K562 (cell line): ENCODE measurements at regions not wholly inside any gene's neighbourhood (a gene's known extent, or its start where the extent isn't known, plus 50 kb on each side); places are given as distances from the start of the nearest gene placed in this dataset.
"Not testable (repeated sequence)": the region's sequence is repeated elsewhere in the genome, so short reads cannot be mapped to it uniquely, and the experiment has no call there.

Experiments used
- ATAC-seq: fragments of 200-7000 bp; cut with Tn5 transposase; 3 replicates; pipeline ENCODE4 v1.9.1; 2020; ENCODE audit warnings: moderate library complexity
- BruUV-seq: library from RNA; stranded (reverse); fragments of 400-500 nt; replicated peaks from 2 replicates; lab custom pipeline; 2021; lab: Mats Ljungman, UMichigan
- CTCF ChIA-PET: fragments of 300-600 bp; formaldehyde crosslinking; extraction: SDS; loops from one replicate; lab custom pipeline; 2021; ENCODE audit warnings: low intra/inter-chr PET ratio; lab: Yijun Ruan, JAX
- POLR2A ChIA-PET: fragments of 300-600, 350-650 bp; sonication (Branson Sonifier 250); formaldehyde crosslinking; extraction: SDS; loops from one replicate; lab custom pipeline; 2021; ENCODE audit warnings: antibody characterized with exemption, inconsistent platforms; lab: Yijun Ruan, JAX
- DNase-seq, 4 experiments: peaks; one replicate each; pipeline versions ENCODE4 v3.0.0 to v3.0.0-alpha.2; 2011 to 2018; ENCODE audit warnings: low spot score in 3 of 4, mixed read lengths in 3 of 4; ENCODE audit errors: extremely low read depth in 1 of 4
- FAIRE-seq: peaks from 2 replicates; lab custom pipeline; 2011; peaks lifted over from hg19 to GRCh38; lab: Jason Lieb, UNC
- H2AFZ ChIP-seq: 2 replicates; pipeline ENCODE4 v1.6.0; 2011; ENCODE audit warnings: low read depth, low read length, control low read depth, inconsistent platforms
- H3K27ac ChIP-seq: fragments of 200-600 bp; 3 replicates; pipeline ENCODE4 v1.8.0; 2011; ENCODE audit warnings: low read depth, mild to moderate bottlenecking, control low read depth, inconsistent platforms, low read length, moderate library complexity, mixed read lengths; ENCODE audit errors: extremely low read depth
- H3K27me3 ChIP-seq, 2 experiments: fragments of 300-600 bp in 1 of 2; 2 replicates in 1 of 2; 3 replicates in 1 of 2; pipeline versions ENCODE4 v1.6.0 to v1.8.0; 2011; ENCODE audit warnings: inconsistent platforms in 2 of 2, low read length in 2 of 2, mild to moderate bottlenecking in 1 of 2, mixed read lengths in 1 of 2, moderate library complexity in 1 of 2; ENCODE audit not compliant: control insufficient read depth in 2 of 2, insufficient read depth in 2 of 2
- H3K36me3 ChIP-seq: fragments of 300-600 bp; 3 replicates; pipeline ENCODE4 v1.8.0; 2011; ENCODE audit warnings: mild to moderate bottlenecking, low read length, inconsistent platforms; ENCODE audit not compliant: control insufficient read depth, insufficient read depth
- H3K4me1 ChIP-seq, 2 experiments: fragments of 200-600 bp in 1 of 2; replicated peaks in 1 of 2; 2 replicates in 1 of 2; 3 replicates in 1 of 2; pipeline versions ENCODE4 v1.5.1 to v1.8.0; 2011; ENCODE audit warnings: inconsistent platforms in 2 of 2, low read length in 2 of 2, mild to moderate bottlenecking in 1 of 2, mixed read lengths in 1 of 2, moderate library complexity in 1 of 2; ENCODE audit not compliant: control insufficient read depth in 2 of 2, insufficient read depth in 2 of 2
- H3K4me2 ChIP-seq: 2 replicates; pipeline ENCODE4 v1.6.1; 2011; ENCODE audit warnings: low read length, control low read depth, inconsistent platforms, mixed read lengths; ENCODE audit not compliant: insufficient read depth
- H3K4me3 ChIP-seq: fragments of 200-600 bp; sonication (generic), shearing (Covaris generic); 2 replicates; pipeline ENCODE4 v1.5.1; 2016; ENCODE audit warnings: control low read depth, inconsistent platforms
- H3K79me2 ChIP-seq: fragments of 200-600 bp; 3 replicates; pipeline ENCODE4 v1.8.0; 2011; ENCODE audit warnings: low read length, inconsistent platforms; ENCODE audit not compliant: control insufficient read depth, insufficient read depth
- H3K9ac ChIP-seq, 2 experiments: 2 replicates each; pipeline versions ENCODE4 v1.6.0 to v1.6.1; 2011; ENCODE audit warnings: low read depth in 2 of 2, low read length in 2 of 2, control low read depth in 1 of 2, inconsistent platforms in 1 of 2, mild to moderate bottlenecking in 1 of 2, mixed read lengths in 1 of 2; ENCODE audit not compliant: insufficient read depth in 1 of 2
- H3K9me1 ChIP-seq: one replicate; pipeline ENCODE4 v1.6.0; 2011; ENCODE audit warnings: inconsistent platforms, mild to moderate bottlenecking, low read length, moderate library complexity; ENCODE audit not compliant: control insufficient read depth, insufficient read depth
- H3K9me3 ChIP-seq: replicated peaks from 2 replicates; pipeline ENCODE4 v1.5.1; 2011; ENCODE audit warnings: low read depth, low read length, inconsistent platforms; ENCODE audit not compliant: control insufficient read depth, insufficient read depth
- H4K20me1 ChIP-seq: replicated peaks from 2 replicates; pipeline ENCODE4 v1.6.1; 2011; ENCODE audit warnings: low read length, inconsistent platforms, mixed read lengths; ENCODE audit not compliant: control insufficient read depth, insufficient read depth
- ADNP ChIP-seq: fragments of 200-800 bp; sonication (Bioruptor generic); IDR thresholded peaks from 2 replicates; pipeline ENCODE4 v1.6.1; 2016; ENCODE audit warnings: missing genetic modification characterization, missing compliant biosample characterization
- ATF6 ChIP-seq: sonication (generic); formaldehyde crosslinking; IDR thresholded peaks from 2 replicates; pipeline ENCODE4 v1.4.0; 2020; ENCODE audit warnings: mild to moderate bottlenecking, missing genetic modification reagents
- CEBPG ChIP-seq, 3 experiments: fragments of 200-800 bp in 1 of 3; sonication (Bioruptor generic) in 1 of 3; sonication (generic) in 1 of 3; formaldehyde crosslinking in 1 of 3; IDR thresholded peaks in 2 of 3; conservative IDR thresholded peaks in 1 of 3; 2 replicates each; pipeline versions ENCODE4 v1.6.1 to v1.8.0; 2016 to 2022; ENCODE audit warnings: missing compliant biosample characterization in 2 of 3, missing genetic modification characterization in 2 of 3, mild to moderate bottlenecking in 1 of 3, missing genetic modification reagents in 1 of 3
- CREB5 ChIP-seq: fragments of 250-450 bp; sonication (Bioruptor Pico); IDR thresholded peaks from 2 replicates; pipeline ENCODE4 v1.5.0; 2020; ENCODE audit warnings: mild to moderate bottlenecking
- ETV1 ChIP-seq: fragments of 450-650 bp; conservative IDR thresholded peaks from 2 replicates; pipeline ENCODE4 v1.6.1; 2016; ENCODE audit warnings: missing genetic modification characterization, control low read depth, low read depth, missing compliant biosample characterization
- HMGN3 ChIP-seq: IDR thresholded peaks from 2 replicates; pipeline ENCODE4 v1.6.1; 2011; ENCODE audit warnings: borderline replicate concordance, low read depth, mild to moderate bottlenecking, mixed read lengths, low read length; ENCODE audit not compliant: insufficient read length; ENCODE audit errors: extremely low read depth
- HOMEZ ChIP-seq: fragments of 250-450 bp; sonication (Bioruptor Pico); IDR thresholded peaks from 2 replicates; pipeline ENCODE4 v1.4.0; 2020; ENCODE audit warnings: mild to moderate bottlenecking, moderate library complexity
- WGBS: fragments of 100-300 bp; shearing (Covaris generic); methylation state at CpG from one replicate; pipeline ENCODE4 v1.1.6; 2016; ENCODE audit warnings: low coverage, mixed read lengths; ENCODE audit not compliant: insufficient coverage; ENCODE audit errors: missing lambda C conversion rate; 5-methylcytosine and 5-hydroxymethylcytosine counted together
- in situ Hi-C: fragments of 300-500 bp; cut with MboI; formaldehyde crosslinking; loops from 4 replicates; pipeline ENCODE4 v1.15.0; 2018; ENCODE audit warnings: inconsistent platforms, mixed read lengths
- intact Hi-C: fragments of 100-400 bp; cut with micrococcal nuclease; formaldehyde crosslinking; loops from 2 replicates; pipeline ENCODE4 v1.14.2; 2022

GRCh38 chr1:83039091-83039490 is 959.8 kb downstream of the TTLL7 start:
- H3K9me1 ChIP-seq; CTCF ChIA-PET; H3K9me3 ChIP-seq; DNase-seq; in situ Hi-C loops; H3K4me2 ChIP-seq; H3K27me3 ChIP-seq; H2AFZ ChIP-seq; H3K36me3 ChIP-seq; H4K20me1 ChIP-seq; H3K4me3 ChIP-seq; H3K4me1 ChIP-seq; FAIRE-seq; ATAC-seq; intact Hi-C loops; H3K79me2 ChIP-seq; H3K9ac ChIP-seq; BruUV-seq; H3K27ac ChIP-seq; POLR2A ChIA-PET; TF ChIP-seq CEBPG (CRISPR knock-in tag; IDR thresholded peaks at IDR 0.05): not testable (repeated sequence)
- WGBS, result 3% methylated on average over 6 of the region's 6 CpGs
- 0 out of 4 replicates have a peak, but pooled peaks have one; percentile 11 to 19 for TF ChIP-seq CEBPG (tag; conservative IDR thresholded peaks at IDR 0.05 in 1 of 2, IDR thresholded peaks at IDR 0.05 in 1 of 2)

GRCh38 chr1:83034851-83035250 is 964.1 kb downstream of the TTLL7 start:
- H3K9ac ChIP-seq, result no peak overlapping the region
- CTCF ChIA-PET, result no interaction called here
- 9% methylated on average over 4 of the region's 5 CpGs for WGBS
- H4K20me1 ChIP-seq, result no peaks in the 10 kb centered on the region
- H3K27ac ChIP-seq, result no peak overlapping the region
- TF ChIP-seq ATF6 (no peak), ETV1 (tag) (no peak), HMGN3 (no peak), ADNP (tag) (no peak), HOMEZ (CRISPR knock-in tag) (no peak), CREB5 (CRISPR knock-in tag) (no peak)
- H3K79me2 ChIP-seq, result no peaks in the 10 kb centered on the region
- H3K36me3 ChIP-seq, result no peaks in the 10 kb centered on the region
- no peaks in the 10 kb centered on the region for H3K9me1 ChIP-seq
- in situ Hi-C loops (no loop called here), intact Hi-C loops (no loop called here)
- no peaks in the 10 kb centered on the region for H3K27me3 ChIP-seq
- DNase-seq (no peak), ATAC-seq (no peak), FAIRE-seq (no peak)
- no peak overlapping the region for H3K4me2 ChIP-seq
- no peak overlapping the region for H2AFZ ChIP-seq
- H3K4me1 ChIP-seq, result no peaks in the 10 kb centered on the region
- H3K4me3 ChIP-seq, result no peak overlapping the region
- BruUV-seq, result no TSS peak
- POLR2A ChIA-PET, result no interaction called here
- H3K9me3 ChIP-seq, result no peaks in the 10 kb centered on the region; the same call in 1 of the 2 replicates
